ENCODE measurements at regions not wholly inside any gene's neighbourhood (a gene's known extent, or its start where the extent isn't known, plus 50 kb on each side); places are given as distances from the start of the nearest gene placed in this dataset.

- no peak for TF ChIP-seq FOXA1 (IDR thresholded peaks at IDR 0.05)
- TF ChIP-seq BHLHE40 (IDR thresholded peaks at IDR 0.05; ENCODE audit: borderline replicate concordance): no peak
These were observed 51.5 kb upstream of the TMEM158 start for GRCh38 chr3:45277636-45278035.
